ENCODE measurements at regions not wholly inside any gene's neighbourhood (a gene's known extent, or its start where the extent isn't known, plus 50 kb on each side); places are given as distances from the start of the nearest gene placed in this dataset.

GRCh38 chr3:87796843-87797185 lies 262.0 kb downstream of the CGGBP1 start:
- TF ChIP-seq CTCF (IDR thresholded peaks at IDR 0.05) (no peak), TCF7 (CRISPR knock-in tag; IDR thresholded peaks at IDR 0.05; ENCODE audit: low read depth) (no peak), SMAD3 (CRISPR knock-in tag; IDR thresholded peaks at IDR 0.05; ENCODE audit: borderline replicate concordance) (no peak), FOXP4 (CRISPR knock-in tag; IDR thresholded peaks at IDR 0.05) (no peak), MXD4 (CRISPR knock-in tag; IDR thresholded peaks at IDR 0.05; ENCODE audit: borderline replicate concordance) (no peak), ZNF121 (CRISPR knock-in tag; IDR thresholded peaks at IDR 0.05) (no peak), E2F1 (CRISPR knock-in tag; IDR thresholded peaks at IDR 0.05) (no peak), ZBTB43 (CRISPR knock-in tag; IDR thresholded peaks at IDR 0.05) (no peak), TP53 (CRISPR knock-in tag; IDR thresholded peaks at IDR 0.05) (no peak), RELA (CRISPR knock-in tag; IDR thresholded peaks at IDR 0.05; ENCODE audit: borderline replicate concordance) (no peak), ZNF232 (CRISPR knock-in tag; IDR thresholded peaks at IDR 0.05) (no peak), ZSCAN18 (CRISPR knock-in tag; IDR thresholded peaks at IDR 0.05) (no peak)
